IPS-18a (cell line): ENCODE measurements at regions not wholly inside any gene's neighbourhood (a gene's known extent, or its start where the extent isn't known, plus 50 kb on each side); places are given as distances from the start of the nearest gene placed in this dataset.
"Not testable (repeated sequence)": the region's sequence is repeated elsewhere in the genome, so short reads cannot be mapped to it uniquely, and the experiment has no call there.

ENCODE experiments used
- H3K27ac ChIP-seq: one replicate; pipeline ENCODE4 v1.5.1; 2013; ENCODE audit warnings: low read length
- H3K27me3 ChIP-seq: one replicate; pipeline ENCODE4 v1.6.1; 2013; ENCODE audit warnings: mild to moderate bottlenecking, low read length; ENCODE audit not compliant: control insufficient read depth, insufficient read depth
- H3K36me3 ChIP-seq: one replicate; pipeline ENCODE4 v1.6.1; 2013; ENCODE audit warnings: low read depth, low read length; ENCODE audit not compliant: control insufficient read depth
- H3K4me1 ChIP-seq: one replicate; pipeline ENCODE4 v1.6.1; 2013; ENCODE audit warnings: low read depth, low read length; ENCODE audit not compliant: control insufficient read depth
- H3K4me3 ChIP-seq: one replicate; pipeline ENCODE4 v1.5.1; 2013; ENCODE audit warnings: low read length
- H3K9ac ChIP-seq: one replicate; pipeline ENCODE4 v1.6.1; 2013; ENCODE audit warnings: mild to moderate bottlenecking, low read length, moderate library complexity
- H3K9me3 ChIP-seq: one replicate; pipeline ENCODE4 v1.6.1; 2013; ENCODE audit warnings: low read depth, low read length; ENCODE audit not compliant: control insufficient read depth

GRCh38 chr7:138243836-138244235 lies 167.6 kb downstream of the AKR1D1 start:
- no peaks in the 10 kb centered on the region for H3K36me3 ChIP-seq
- H3K27me3 ChIP-seq, result no peaks in the 10 kb centered on the region
- peaks cover 40% of the 10 kb centered on the region for H3K4me1 ChIP-seq
- H3K27ac ChIP-seq, result peak overlapping the region; percentile 95
- H3K9ac ChIP-seq, result peak overlapping the region; percentile 56
- no peaks in the 10 kb centered on the region for H3K9me3 ChIP-seq
- peak overlapping the region; percentile 41 for H3K4me3 ChIP-seq

DNA sequence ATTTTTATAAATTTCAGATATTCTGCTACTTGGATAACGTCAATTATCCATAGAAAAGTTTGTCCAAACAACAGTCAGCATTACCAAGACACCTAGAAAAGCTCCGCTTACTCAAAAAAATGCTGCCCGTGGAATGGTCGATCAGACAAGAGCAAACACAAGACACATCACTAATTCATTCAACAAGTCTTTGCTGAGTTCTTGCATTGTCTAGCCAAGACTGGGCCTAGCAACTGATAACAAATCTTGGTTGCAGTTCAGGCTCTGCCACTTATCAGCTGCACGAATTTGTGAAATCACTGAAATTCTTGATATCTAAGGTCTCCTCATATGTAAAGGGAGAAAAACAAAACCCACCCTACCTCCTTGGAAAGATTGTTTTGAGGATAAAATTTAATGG lies 168.3 kb downstream of the AKR1D1 start:
- H3K9me3 ChIP-seq, result no peaks in the 10 kb centered on the region
- H3K9ac ChIP-seq, result no peak overlapping the region
- H3K27me3 ChIP-seq, result no peaks in the 10 kb centered on the region
- no peaks in the 10 kb centered on the region for H3K36me3 ChIP-seq
- H3K4me3 ChIP-seq, result no peak overlapping the region
- H3K4me1 ChIP-seq, result peaks cover 40% of the 10 kb centered on the region
- peak overlapping the region; percentile 32 for H3K27ac ChIP-seq

- Histone ChIP-seq H3K9ac (no peak overlapping the region), H3K4me3 (no peak overlapping the region), H3K9me3 (no peaks in the 10 kb centered on the region), H3K27ac (peak overlapping the region; percentile 32), H3K4me1 (peaks cover 40% of the 10 kb centered on the region), H3K27me3 (no peaks in the 10 kb centered on the region), H3K36me3 (no peaks in the 10 kb centered on the region)
These were observed 169.0 kb downstream of the AKR1D1 start for GRCh38 chr7:138245216-138245615.

GRCh38 chr7:138245682-138246081 lies 169.4 kb downstream of the AKR1D1 start:
- Histone ChIP-seq H3K9ac (no peak overlapping the region), H3K36me3 (no peaks in the 10 kb centered on the region), H3K27me3 (no peaks in the 10 kb centered on the region), H3K27ac (peak overlapping the region; percentile 57), H3K4me3 (no peak overlapping the region), H3K4me1 (peaks cover 40% of the 10 kb centered on the region), H3K9me3 (no peaks in the 10 kb centered on the region)

DNA sequence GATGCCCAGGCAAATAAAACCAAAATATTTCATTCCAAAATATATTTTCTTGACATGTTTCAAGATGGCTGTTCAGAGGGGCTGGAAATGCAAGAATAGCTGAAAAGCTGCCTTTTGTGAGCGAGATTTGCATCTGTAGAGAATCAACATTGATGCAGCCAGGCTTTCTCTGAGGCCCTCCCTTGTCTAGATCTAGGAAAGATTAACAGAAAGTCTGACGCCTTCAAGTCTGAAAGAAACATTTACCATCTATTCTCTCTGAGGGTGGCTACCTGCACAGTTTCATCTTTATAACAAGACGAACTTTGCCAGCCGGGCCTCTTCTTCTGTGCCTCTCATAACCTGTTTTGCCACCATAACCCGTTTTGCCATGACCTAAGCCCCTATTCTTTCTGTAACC lies 170.2 kb downstream of the AKR1D1 start:
- Histone ChIP-seq H3K9me3 (no peaks in the 10 kb centered on the region), H3K4me1 (peaks cover 40% of the 10 kb centered on the region), H3K27me3 (no peaks in the 10 kb centered on the region), H3K27ac (peak overlapping the region; percentile 57), H3K36me3 (no peaks in the 10 kb centered on the region), H3K4me3 (no peak overlapping the region), H3K9ac (peak overlapping the region; percentile 7)

GRCh38 chr7:138247081-138247480 lies 170.8 kb downstream of the AKR1D1 start:
- Histone ChIP-seq H3K27ac (peak overlapping the region; percentile 26), H3K27me3 (no peaks in the 10 kb centered on the region), H3K4me1 (peaks cover 40% of the 10 kb centered on the region), H3K9me3 (no peaks in the 10 kb centered on the region), H3K4me3 (no peak overlapping the region), H3K9ac (no peak overlapping the region), H3K36me3 (no peaks in the 10 kb centered on the region)

DNA sequence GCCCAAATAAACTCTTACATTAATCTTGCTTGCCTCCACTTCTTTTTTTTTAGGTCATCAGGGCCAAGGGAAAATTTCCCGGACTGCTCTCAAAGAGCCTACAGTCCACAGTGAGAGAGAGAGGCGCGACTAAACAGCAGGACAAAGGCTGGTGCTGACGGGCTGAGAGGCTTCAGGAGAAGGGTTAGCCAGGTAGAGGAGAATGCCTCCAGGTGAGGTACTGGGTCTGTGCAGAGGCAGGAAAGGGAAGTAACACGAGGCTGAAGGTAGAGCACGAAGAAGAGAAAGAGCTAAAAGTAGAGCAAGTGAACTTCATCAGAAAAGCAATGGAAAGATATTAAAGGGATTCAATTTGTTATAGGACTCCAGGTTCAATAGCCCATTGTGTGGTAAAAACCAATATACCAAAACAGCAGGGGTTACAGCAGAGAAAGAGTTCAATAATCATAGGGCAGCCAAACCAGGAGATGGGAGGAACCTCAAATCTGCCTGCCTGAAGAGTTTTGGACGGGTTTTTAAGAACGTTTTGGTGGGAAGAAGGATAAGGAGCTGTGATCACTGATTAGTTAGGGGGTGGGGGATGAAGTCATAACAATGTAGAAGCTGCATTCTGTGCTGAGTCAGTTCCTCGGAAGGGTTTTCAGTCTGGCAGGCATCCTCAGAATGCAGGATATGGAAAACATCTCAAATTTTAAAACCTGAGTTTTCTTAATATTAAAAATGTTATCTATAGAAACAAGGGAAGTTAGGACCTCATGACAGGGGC lies 171.5 kb downstream of the AKR1D1 start:
- H3K27me3 ChIP-seq, result no peaks in the 10 kb centered on the region
- no peak overlapping the region for H3K9ac ChIP-seq
- peaks cover 39% of the 10 kb centered on the region for H3K4me1 ChIP-seq
- no peaks in the 10 kb centered on the region for H3K36me3 ChIP-seq
- peak overlapping the region; percentile 1 for H3K27ac ChIP-seq
- H3K4me3 ChIP-seq, result no peak overlapping the region
- no peaks in the 10 kb centered on the region for H3K9me3 ChIP-seq

- Histone ChIP-seq H3K4me3 (no peak overlapping the region), H3K36me3 (no peaks in the 10 kb centered on the region), H3K4me1 (peaks cover 33% of the 10 kb centered on the region), H3K27me3 (no peaks in the 10 kb centered on the region), H3K27ac (no peak overlapping the region), H3K9ac (no peak overlapping the region), H3K9me3 (no peaks in the 10 kb centered on the region)
These were observed 172.3 kb downstream of the AKR1D1 start for GRCh38 chr7:138248609-138249008.

GRCh38 chr7:138249975-138250374 lies 173.7 kb downstream of the AKR1D1 start:
- Histone ChIP-seq H3K9me3 (no peaks in the 10 kb centered on the region), H3K27ac (no peak overlapping the region), H3K9ac (no peak overlapping the region)

DNA sequence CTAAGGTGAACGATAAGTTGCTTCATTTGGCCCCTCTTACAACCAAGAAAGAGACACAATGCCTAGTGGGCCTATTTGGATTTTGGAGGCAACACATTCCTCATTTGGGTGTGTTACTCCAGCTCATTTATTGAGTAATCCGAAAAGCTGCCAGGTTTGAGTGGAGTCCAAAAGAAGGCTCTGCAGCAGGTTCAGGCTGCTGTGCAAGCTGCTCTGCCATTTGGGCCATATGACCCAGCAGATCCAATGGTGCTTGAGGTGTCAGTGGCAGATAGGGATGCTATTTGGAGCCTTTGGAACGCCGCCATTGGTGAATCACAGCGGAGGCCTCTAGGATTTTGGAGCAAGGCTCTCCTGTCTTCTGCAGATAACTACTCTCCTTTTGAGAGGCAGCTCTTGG lies 176.4 kb downstream of the AKR1D1 start:
- not testable (repeated sequence) for H3K9me3 ChIP-seq, H3K27ac ChIP-seq

More at GRCh38 chr7:138249975-138250374, 173.7 kb downstream of the AKR1D1 start:
- H3K4me1 ChIP-seq, result peaks cover 23% of the 10 kb centered on the region
- no peaks in the 10 kb centered on the region for H3K27me3 ChIP-seq
- no peak overlapping the region for H3K4me3 ChIP-seq
- H3K36me3 ChIP-seq, result no peaks in the 10 kb centered on the region

GRCh38 chr7:138254444-138254843 lies 178.2 kb downstream of the AKR1D1 start:
- peaks cover 8% of the 10 kb centered on the region for H3K4me1 ChIP-seq
- H3K9me3 ChIP-seq, result no peaks in the 10 kb centered on the region
- H3K36me3 ChIP-seq, result no peaks in the 10 kb centered on the region
- H3K4me3 ChIP-seq, result no peak overlapping the region
- no peak overlapping the region for H3K9ac ChIP-seq
- H3K27ac ChIP-seq, result no peak overlapping the region
- H3K27me3 ChIP-seq, result no peaks in the 10 kb centered on the region

More for the DNA sequence above, 176.4 kb downstream of the AKR1D1 start:
- H3K4me1 ChIP-seq, H3K27me3 ChIP-seq, H3K9ac ChIP-seq, H3K36me3 ChIP-seq, H3K4me3 ChIP-seq: not testable (repeated sequence)
